GM23338 (cell line): ENCODE measurements at regions not wholly inside any gene's neighbourhood (a gene's known extent, or its start where the extent isn't known, plus 50 kb on each side); places are given as distances from the start of the nearest gene placed in this dataset.

Experiments used
- ATAC-seq: fragments of 200-7000 bp; cut with Tn5 transposase; 3 replicates; pipeline ENCODE4 v1.9.1; 2020
- DNase-seq: peaks from one replicate; pipeline ENCODE4 v3.0.0-alpha.2; 2015; ENCODE audit warnings: low spot score
- H2AFZ ChIP-seq: fragments of 200-600 bp; sonication (generic); 2 replicates; pipeline ENCODE4 v1.8.0; 2016; ENCODE audit warnings: antibody characterized with exemption, mild to moderate bottlenecking, moderate library complexity
- H3F3A ChIP-seq: fragments of 200-600 bp; sonication (generic); replicated peaks from 2 replicates; pipeline ENCODE4 v1.8.0; 2017; ENCODE audit warnings: antibody characterized with exemption, mixed run types, low read depth
- H3K27ac ChIP-seq: fragments of 200-600 bp; sonication (generic); 2 replicates; pipeline ENCODE4 v1.6.1; 2016; ENCODE audit warnings: low read depth
- H3K27me3 ChIP-seq: fragments of 200-600 bp; sonication (generic); 2 replicates; pipeline ENCODE4 v1.8.0; 2016; ENCODE audit warnings: mild to moderate bottlenecking, mixed run types, moderate library complexity; ENCODE audit not compliant: insufficient read depth
- H3K36me3 ChIP-seq: fragments of 200-600 bp; sonication (generic); 2 replicates; pipeline ENCODE4 v1.8.0; 2016; ENCODE audit warnings: mild to moderate bottlenecking; ENCODE audit not compliant: insufficient read depth
- H3K4me1 ChIP-seq: fragments of 200-600 bp; sonication (generic); 2 replicates; pipeline ENCODE4 v1.8.0; 2016; ENCODE audit warnings: mild to moderate bottlenecking, moderate library complexity; ENCODE audit not compliant: insufficient read depth
- H3K4me2 ChIP-seq: fragments of 200-600 bp; sonication (generic); 2 replicates; pipeline ENCODE4 v1.7.1; 2017; ENCODE audit warnings: mixed run types
- H3K4me3 ChIP-seq: fragments of 200-600 bp; sonication (generic); 2 replicates; pipeline ENCODE4 v1.6.1; 2016; ENCODE audit warnings: mixed run types
- H3K79me2 ChIP-seq: fragments of 200-600 bp; sonication (generic); replicated peaks from 2 replicates; pipeline ENCODE4 v1.8.0; 2017; ENCODE audit warnings: mild to moderate bottlenecking; ENCODE audit not compliant: insufficient read depth
- H3K9me2 ChIP-seq: fragments of 200-600 bp; sonication (generic); 2 replicates; pipeline ENCODE4 v1.8.0; 2017; ENCODE audit not compliant: insufficient read depth
- H4K20me1 ChIP-seq: fragments of 200-600 bp; sonication (generic); replicated peaks from 2 replicates; pipeline ENCODE4 v1.8.0; 2017; ENCODE audit warnings: mild to moderate bottlenecking; ENCODE audit not compliant: insufficient read depth
- H3K27ac Mint-ChIP-seq: 2 replicates; pipeline ENCODE4 v1.8.0; 2020; ENCODE audit warnings: inconsistent platforms, mild to moderate bottlenecking, moderate library complexity, mixed read lengths
- H3K27me3 Mint-ChIP-seq: 3 replicates; pipeline ENCODE4 v1.8.0; 2022; ENCODE audit warnings: low read depth, mild to moderate bottlenecking, moderate library complexity, mixed read lengths, inconsistent platforms; ENCODE audit not compliant: insufficient read depth, poor library complexity
- H3K36me3 Mint-ChIP-seq: 3 replicates; pipeline ENCODE4 v1.8.0; 2021; ENCODE audit warnings: low read depth, mild to moderate bottlenecking, inconsistent platforms, moderate library complexity, mixed read lengths
- H3K4me1 Mint-ChIP-seq: 3 replicates; pipeline ENCODE4 v1.8.0; 2020; ENCODE audit warnings: mild to moderate bottlenecking, inconsistent platforms, mixed read lengths
- H3K4me3 Mint-ChIP-seq: 3 replicates; pipeline ENCODE4 v1.8.0; 2021; ENCODE audit warnings: moderate library complexity, mild to moderate bottlenecking, inconsistent platforms, mixed read lengths
- H3K9me3 Mint-ChIP-seq: 3 replicates; pipeline ENCODE4 v1.8.0; 2020; ENCODE audit warnings: moderate library complexity, mild to moderate bottlenecking, inconsistent platforms, mixed read lengths
- CREB1 ChIP-seq: fragments of 250-450 bp; sonication (Bioruptor Pico); IDR thresholded peaks from 2 replicates; pipeline ENCODE4 v1.5.0; 2020; ENCODE audit warnings: low read depth, mild to moderate bottlenecking, moderate library complexity
- EZH2 ChIP-seq: fragments of 200-600 bp; sonication (generic); IDR thresholded peaks from one replicate; pipeline ENCODE4 v1.8.0; 2017; ENCODE audit warnings: antibody characterized with exemption, mild to moderate bottlenecking, low read depth; ENCODE audit not compliant: unreplicated experiment
- EZH2phosphoT487 ChIP-seq: fragments of 200-600 bp; sonication (generic); IDR thresholded peaks from one replicate; pipeline ENCODE4 v1.8.1; 2018; ENCODE audit warnings: antibody characterized with exemption; ENCODE audit not compliant: unreplicated experiment
- JUNB ChIP-seq: IDR thresholded peaks from one replicate; pipeline ENCODE4 v1.6.1; 2016; ENCODE audit warnings: antibody characterized with exemption; ENCODE audit not compliant: unreplicated experiment
- NANOG ChIP-seq: IDR thresholded peaks from 2 replicates; pipeline ENCODE4 v1.6.1; 2016; ENCODE audit warnings: antibody characterized with exemption, borderline replicate concordance
- POLR2AphosphoS5 ChIP-seq: IDR thresholded peaks from 2 replicates; pipeline ENCODE4 v1.6.1; 2016; ENCODE audit warnings: antibody characterized with exemption, low read depth
- STAT1 ChIP-seq: IDR thresholded peaks from one replicate; pipeline ENCODE4 v1.6.1; 2016; ENCODE audit warnings: antibody characterized with exemption; ENCODE audit not compliant: unreplicated experiment
- ZNF114 ChIP-seq: fragments of 250-450 bp; sonication (Bioruptor Pico); IDR thresholded peaks from 2 replicates; pipeline ENCODE4 v1.5.0; 2020; ENCODE audit warnings: mild to moderate bottlenecking, moderate library complexity
- ZNF331 ChIP-seq: fragments of 250-450 bp; sonication (Bioruptor Pico); IDR thresholded peaks from 2 replicates; pipeline ENCODE4 v1.5.0; 2020; ENCODE audit warnings: low read depth, mild to moderate bottlenecking, moderate library complexity
- TF ChIP-seq, protein P1 (sequence below): IDR thresholded peaks from one replicate; pipeline ENCODE4 v1.6.1; 2018; ENCODE audit warnings: antibody characterized with exemption; ENCODE audit not compliant: unreplicated experiment
- TF ChIP-seq, protein P2 (sequence below): IDR thresholded peaks from 2 replicates; pipeline ENCODE4 v1.6.1; 2016; ENCODE audit warnings: antibody characterized with exemption
- TF ChIP-seq, protein P3 (sequence below): fragments of 250-450 bp; sonication (Bioruptor Pico); IDR thresholded peaks from 2 replicates; pipeline ENCODE4 v1.5.0; 2020; ENCODE audit warnings: mild to moderate bottlenecking, moderate library complexity
- TF ChIP-seq, protein P4 (sequence below), 2 experiments: fragments of 200-600 bp in 1 of 2; sonication (generic) in 1 of 2; conservative IDR thresholded peaks; 2 replicates each; pipeline versions ENCODE4 v1.5.1 to v1.6.1; 2016 to 2017; ENCODE audit warnings: antibody characterized with exemption in 2 of 2, low read depth in 2 of 2, mild to moderate bottlenecking in 2 of 2, moderate library complexity in 1 of 2

DNA sequence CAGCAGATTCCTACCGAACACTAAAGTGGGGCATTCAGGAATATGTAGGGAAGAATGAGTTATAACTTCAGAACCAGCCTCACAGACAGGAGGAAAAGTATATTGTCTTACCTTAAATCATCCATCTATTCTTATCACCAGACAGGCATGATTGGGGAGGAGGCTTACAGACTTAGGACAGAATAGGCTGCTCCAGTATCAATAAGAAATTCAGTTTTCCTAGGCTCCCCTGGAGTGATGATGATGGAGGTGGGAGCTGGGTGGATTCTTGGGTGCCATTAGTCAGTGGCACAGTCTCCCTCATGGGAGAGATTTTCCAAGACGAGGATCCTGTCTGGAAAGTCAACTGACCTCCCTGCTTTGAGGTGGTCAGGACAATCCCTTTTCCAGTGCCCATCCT, 225.0 kb downstream of the AASDHPPT start:
- peaks cover 46% of the 10 kb centered on the region for H3K9me3 Mint-ChIP-seq
- no peaks in the 10 kb centered on the region for H3K27me3 ChIP-seq
- no peaks in the 10 kb centered on the region for H3K4me1 Mint-ChIP-seq
- DNase-seq (no peak), ATAC-seq (no peak)
- no peaks in the 10 kb centered on the region for H4K20me1 ChIP-seq
- no peaks in the 10 kb centered on the region for H3F3A ChIP-seq
- no peaks in the 10 kb centered on the region for H3K4me1 ChIP-seq
- no peaks in the 10 kb centered on the region for H3K79me2 ChIP-seq
- no peak overlapping the region for H2AFZ ChIP-seq
- H3K27ac Mint-ChIP-seq = no peak overlapping the region
- TF ChIP-seq, protein P1, sequence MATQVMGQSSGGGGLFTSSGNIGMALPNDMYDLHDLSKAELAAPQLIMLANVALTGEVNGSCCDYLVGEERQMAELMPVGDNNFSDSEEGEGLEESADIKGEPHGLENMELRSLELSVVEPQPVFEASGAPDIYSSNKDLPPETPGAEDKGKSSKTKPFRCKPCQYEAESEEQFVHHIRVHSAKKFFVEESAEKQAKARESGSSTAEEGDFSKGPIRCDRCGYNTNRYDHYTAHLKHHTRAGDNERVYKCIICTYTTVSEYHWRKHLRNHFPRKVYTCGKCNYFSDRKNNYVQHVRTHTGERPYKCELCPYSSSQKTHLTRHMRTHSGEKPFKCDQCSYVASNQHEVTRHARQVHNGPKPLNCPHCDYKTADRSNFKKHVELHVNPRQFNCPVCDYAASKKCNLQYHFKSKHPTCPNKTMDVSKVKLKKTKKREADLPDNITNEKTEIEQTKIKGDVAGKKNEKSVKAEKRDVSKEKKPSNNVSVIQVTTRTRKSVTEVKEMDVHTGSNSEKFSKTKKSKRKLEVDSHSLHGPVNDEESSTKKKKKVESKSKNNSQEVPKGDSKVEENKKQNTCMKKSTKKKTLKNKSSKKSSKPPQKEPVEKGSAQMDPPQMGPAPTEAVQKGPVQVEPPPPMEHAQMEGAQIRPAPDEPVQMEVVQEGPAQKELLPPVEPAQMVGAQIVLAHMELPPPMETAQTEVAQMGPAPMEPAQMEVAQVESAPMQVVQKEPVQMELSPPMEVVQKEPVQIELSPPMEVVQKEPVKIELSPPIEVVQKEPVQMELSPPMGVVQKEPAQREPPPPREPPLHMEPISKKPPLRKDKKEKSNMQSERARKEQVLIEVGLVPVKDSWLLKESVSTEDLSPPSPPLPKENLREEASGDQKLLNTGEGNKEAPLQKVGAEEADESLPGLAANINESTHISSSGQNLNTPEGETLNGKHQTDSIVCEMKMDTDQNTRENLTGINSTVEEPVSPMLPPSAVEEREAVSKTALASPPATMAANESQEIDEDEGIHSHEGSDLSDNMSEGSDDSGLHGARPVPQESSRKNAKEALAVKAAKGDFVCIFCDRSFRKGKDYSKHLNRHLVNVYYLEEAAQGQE = no peak
- TF ChIP-seq EZH2phosphoT487 = no peak
- TF ChIP-seq, protein P2, sequence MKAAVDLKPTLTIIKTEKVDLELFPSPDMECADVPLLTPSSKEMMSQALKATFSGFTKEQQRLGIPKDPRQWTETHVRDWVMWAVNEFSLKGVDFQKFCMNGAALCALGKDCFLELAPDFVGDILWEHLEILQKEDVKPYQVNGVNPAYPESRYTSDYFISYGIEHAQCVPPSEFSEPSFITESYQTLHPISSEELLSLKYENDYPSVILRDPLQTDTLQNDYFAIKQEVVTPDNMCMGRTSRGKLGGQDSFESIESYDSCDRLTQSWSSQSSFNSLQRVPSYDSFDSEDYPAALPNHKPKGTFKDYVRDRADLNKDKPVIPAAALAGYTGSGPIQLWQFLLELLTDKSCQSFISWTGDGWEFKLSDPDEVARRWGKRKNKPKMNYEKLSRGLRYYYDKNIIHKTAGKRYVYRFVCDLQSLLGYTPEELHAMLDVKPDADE = no peak
- TF ChIP-seq STAT1 = no peak
- TF ChIP-seq, protein P3, sequence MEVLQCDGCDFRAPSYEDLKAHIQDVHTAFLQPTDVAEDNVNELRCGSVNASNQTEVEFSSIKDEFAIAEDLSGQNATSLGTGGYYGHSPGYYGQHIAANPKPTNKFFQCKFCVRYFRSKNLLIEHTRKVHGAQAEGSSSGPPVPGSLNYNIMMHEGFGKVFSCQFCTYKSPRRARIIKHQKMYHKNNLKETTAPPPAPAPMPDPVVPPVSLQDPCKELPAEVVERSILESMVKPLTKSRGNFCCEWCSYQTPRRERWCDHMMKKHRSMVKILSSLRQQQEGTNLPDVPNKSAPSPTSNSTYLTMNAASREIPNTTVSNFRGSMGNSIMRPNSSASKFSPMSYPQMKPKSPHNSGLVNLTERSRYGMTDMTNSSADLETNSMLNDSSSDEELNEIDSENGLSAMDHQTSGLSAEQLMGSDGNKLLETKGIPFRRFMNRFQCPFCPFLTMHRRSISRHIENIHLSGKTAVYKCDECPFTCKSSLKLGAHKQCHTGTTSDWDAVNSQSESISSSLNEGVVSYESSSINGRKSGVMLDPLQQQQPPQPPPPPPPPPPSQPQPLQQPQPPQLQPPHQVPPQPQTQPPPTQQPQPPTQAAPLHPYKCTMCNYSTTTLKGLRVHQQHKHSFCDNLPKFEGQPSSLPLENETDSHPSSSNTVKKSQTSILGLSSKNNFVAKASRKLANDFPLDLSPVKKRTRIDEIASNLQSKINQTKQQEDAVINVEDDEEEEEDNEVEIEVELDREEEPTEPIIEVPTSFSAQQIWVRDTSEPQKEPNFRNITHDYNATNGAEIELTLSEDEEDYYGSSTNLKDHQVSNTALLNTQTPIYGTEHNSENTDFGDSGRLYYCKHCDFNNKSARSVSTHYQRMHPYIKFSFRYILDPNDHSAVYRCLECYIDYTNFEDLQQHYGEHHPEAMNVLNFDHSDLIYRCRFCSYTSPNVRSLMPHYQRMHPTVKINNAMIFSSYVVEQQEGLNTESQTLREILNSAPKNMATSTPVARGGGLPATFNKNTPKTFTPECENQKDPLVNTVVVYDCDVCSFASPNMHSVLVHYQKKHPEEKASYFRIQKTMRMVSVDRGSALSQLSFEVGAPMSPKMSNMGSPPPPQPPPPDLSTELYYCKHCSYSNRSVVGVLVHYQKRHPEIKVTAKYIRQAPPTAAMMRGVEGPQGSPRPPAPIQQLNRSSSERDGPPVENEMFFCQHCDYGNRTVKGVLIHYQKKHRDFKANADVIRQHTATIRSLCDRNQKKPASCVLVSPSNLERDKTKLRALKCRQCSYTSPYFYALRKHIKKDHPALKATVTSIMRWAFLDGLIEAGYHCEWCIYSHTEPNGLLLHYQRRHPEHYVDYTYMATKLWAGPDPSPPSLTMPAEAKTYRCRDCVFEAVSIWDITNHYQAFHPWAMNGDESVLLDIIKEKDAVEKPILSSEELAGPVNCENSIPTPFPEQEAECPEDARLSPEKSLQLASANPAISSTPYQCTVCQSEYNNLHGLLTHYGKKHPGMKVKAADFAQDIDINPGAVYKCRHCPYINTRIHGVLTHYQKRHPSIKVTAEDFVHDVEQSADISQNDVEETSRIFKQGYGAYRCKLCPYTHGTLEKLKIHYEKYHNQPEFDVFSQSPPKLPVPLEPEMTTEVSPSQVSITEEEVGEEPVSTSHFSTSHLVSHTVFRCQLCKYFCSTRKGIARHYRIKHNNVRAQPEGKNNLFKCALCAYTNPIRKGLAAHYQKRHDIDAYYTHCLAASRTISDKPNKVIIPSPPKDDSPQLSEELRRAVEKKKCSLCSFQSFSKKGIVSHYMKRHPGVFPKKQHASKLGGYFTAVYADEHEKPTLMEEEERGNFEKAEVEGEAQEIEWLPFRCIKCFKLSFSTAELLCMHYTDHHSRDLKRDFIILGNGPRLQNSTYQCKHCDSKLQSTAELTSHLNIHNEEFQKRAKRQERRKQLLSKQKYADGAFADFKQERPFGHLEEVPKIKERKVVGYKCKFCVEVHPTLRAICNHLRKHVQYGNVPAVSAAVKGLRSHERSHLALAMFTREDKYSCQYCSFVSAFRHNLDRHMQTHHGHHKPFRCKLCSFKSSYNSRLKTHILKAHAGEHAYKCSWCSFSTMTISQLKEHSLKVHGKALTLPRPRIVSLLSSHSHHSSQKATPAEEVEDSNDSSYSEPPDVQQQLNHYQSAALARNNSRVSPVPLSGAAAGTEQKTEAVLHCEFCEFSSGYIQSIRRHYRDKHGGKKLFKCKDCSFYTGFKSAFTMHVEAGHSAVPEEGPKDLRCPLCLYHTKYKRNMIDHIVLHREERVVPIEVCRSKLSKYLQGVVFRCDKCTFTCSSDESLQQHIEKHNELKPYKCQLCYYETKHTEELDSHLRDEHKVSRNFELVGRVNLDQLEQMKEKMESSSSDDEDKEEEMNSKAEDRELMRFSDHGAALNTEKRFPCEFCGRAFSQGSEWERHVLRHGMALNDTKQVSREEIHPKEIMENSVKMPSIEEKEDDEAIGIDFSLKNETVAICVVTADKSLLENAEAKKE = no peak
- no peak for TF ChIP-seq ZNF114
- TF ChIP-seq JUNB = no peak
- TF ChIP-seq CREB1 = no peak
- no peak for TF ChIP-seq POLR2AphosphoS5
- no peak for TF ChIP-seq EZH2
- TF ChIP-seq, protein P4, sequence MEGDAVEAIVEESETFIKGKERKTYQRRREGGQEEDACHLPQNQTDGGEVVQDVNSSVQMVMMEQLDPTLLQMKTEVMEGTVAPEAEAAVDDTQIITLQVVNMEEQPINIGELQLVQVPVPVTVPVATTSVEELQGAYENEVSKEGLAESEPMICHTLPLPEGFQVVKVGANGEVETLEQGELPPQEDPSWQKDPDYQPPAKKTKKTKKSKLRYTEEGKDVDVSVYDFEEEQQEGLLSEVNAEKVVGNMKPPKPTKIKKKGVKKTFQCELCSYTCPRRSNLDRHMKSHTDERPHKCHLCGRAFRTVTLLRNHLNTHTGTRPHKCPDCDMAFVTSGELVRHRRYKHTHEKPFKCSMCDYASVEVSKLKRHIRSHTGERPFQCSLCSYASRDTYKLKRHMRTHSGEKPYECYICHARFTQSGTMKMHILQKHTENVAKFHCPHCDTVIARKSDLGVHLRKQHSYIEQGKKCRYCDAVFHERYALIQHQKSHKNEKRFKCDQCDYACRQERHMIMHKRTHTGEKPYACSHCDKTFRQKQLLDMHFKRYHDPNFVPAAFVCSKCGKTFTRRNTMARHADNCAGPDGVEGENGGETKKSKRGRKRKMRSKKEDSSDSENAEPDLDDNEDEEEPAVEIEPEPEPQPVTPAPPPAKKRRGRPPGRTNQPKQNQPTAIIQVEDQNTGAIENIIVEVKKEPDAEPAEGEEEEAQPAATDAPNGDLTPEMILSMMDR (conservative IDR thresholded peaks at IDR 0.05; ENCODE audit: low read depth in 2 of 2) = no peak
- no peak for TF ChIP-seq ZNF331
- no peak for TF ChIP-seq NANOG
- H3K4me3 Mint-ChIP-seq = no peak overlapping the region
- H3K36me3 ChIP-seq = no peaks in the 10 kb centered on the region
- H3K9me2 ChIP-seq = peaks cover 6% of the 10 kb centered on the region; the same call in 1 of the 2 replicates
- no peak overlapping the region for H3K4me3 ChIP-seq
- peaks cover 13% of the 10 kb centered on the region for H3K36me3 Mint-ChIP-seq
- H3K27me3 Mint-ChIP-seq = peaks cover 7% of the 10 kb centered on the region
- H3K4me2 ChIP-seq = no peak overlapping the region
- no peak overlapping the region for H3K27ac ChIP-seq
